ENCODE measurements at regions not wholly inside any gene's neighbourhood (a gene's known extent, or its start where the extent isn't known, plus 50 kb on each side); places are given as distances from the start of the nearest gene placed in this dataset.

GRCh38 chr14:45916340-45916953 lies 663.4 kb upstream of the MIS18BP1 start:
- TF ChIP-seq CTCF (IDR thresholded peaks at IDR 0.05; ENCODE audit: low read depth, low read length) (no peak), EZH2phosphoT487 (IDR thresholded peaks at IDR 0.05; ENCODE audit: low read depth) (no peak)
- no peak overlapping the region for H3K4me2 ChIP-seq (ENCODE audit: low read length)
- H3K4me3 ChIP-seq (ENCODE audit: low read length), result no peak overlapping the region
- H3K27ac ChIP-seq (ENCODE audit: low read length), result no peak overlapping the region
- H2AFZ ChIP-seq (ENCODE audit: low read depth, low read length), result no peak overlapping the region
- no peaks in the 10 kb centered on the region for H3K4me1 ChIP-seq (ENCODE audit: low read length)
- no peaks in the 10 kb centered on the region for H3K36me3 ChIP-seq (replicated peaks; ENCODE audit: low read depth, low read length)
- H4K20me1 ChIP-seq (ENCODE audit: insufficient read depth, low read length), result no peaks in the 10 kb centered on the region
- H3K27me3 ChIP-seq (ENCODE audit: low read depth, low read length), result no peaks in the 10 kb centered on the region
- H3K9me3 ChIP-seq (ENCODE audit: insufficient read depth, low read length), result no peaks in the 10 kb centered on the region
- H3K79me2 ChIP-seq (ENCODE audit: low read length), result no peaks in the 10 kb centered on the region
- no peak overlapping the region for H3K9ac ChIP-seq (ENCODE audit: low read length)

- H3K27me3 ChIP-seq (ENCODE audit: low read depth, low read length), result no peaks in the 10 kb centered on the region
- H3K4me2 ChIP-seq (ENCODE audit: low read length), result no peak overlapping the region
- H3K9ac ChIP-seq (ENCODE audit: low read length), result no peak overlapping the region
- no peak overlapping the region for H3K4me3 ChIP-seq (ENCODE audit: low read length)
- peaks cover 22% of the 10 kb centered on the region for H3K4me1 ChIP-seq (ENCODE audit: low read length)
- no peak overlapping the region for H3K27ac ChIP-seq (ENCODE audit: low read length)
- no peak for TF ChIP-seq EZH2phosphoT487 (IDR thresholded peaks at IDR 0.05; ENCODE audit: low read depth)
- TF ChIP-seq CTCF (IDR thresholded peaks at IDR 0.05; ENCODE audit: low read depth, low read length), result no peak
- no peak overlapping the region for H2AFZ ChIP-seq (ENCODE audit: low read depth, low read length)
- H3K9me3 ChIP-seq (ENCODE audit: insufficient read depth, low read length), result no peaks in the 10 kb centered on the region
- no peaks in the 10 kb centered on the region for H3K36me3 ChIP-seq (replicated peaks; ENCODE audit: low read depth, low read length)
- no peaks in the 10 kb centered on the region for H4K20me1 ChIP-seq (ENCODE audit: insufficient read depth, low read length)
- no peaks in the 10 kb centered on the region for H3K79me2 ChIP-seq (ENCODE audit: low read length)
These were observed 654.8 kb upstream of the MIS18BP1 start for GRCh38 chr14:45907782-45908181.

GRCh38 chr14:45906257-45906656 lies 653.3 kb upstream of the MIS18BP1 start:
- Histone ChIP-seq H3K79me2 (ENCODE audit: low read length) (no peaks in the 10 kb centered on the region), H3K27ac (ENCODE audit: low read length) (peak overlapping the region; percentile 50; the same call in 1 of the 2 replicates), H3K4me2 (ENCODE audit: low read length) (peak overlapping the region; percentile 37), H2AFZ (ENCODE audit: low read depth, low read length) (no peak overlapping the region; the same call in 1 of the 2 replicates), H3K27me3 (ENCODE audit: low read depth, low read length) (no peaks in the 10 kb centered on the region), H4K20me1 (ENCODE audit: insufficient read depth, low read length) (no peaks in the 10 kb centered on the region), H3K9ac (ENCODE audit: low read length) (no peak overlapping the region), H3K36me3 (replicated peaks; ENCODE audit: low read depth, low read length) (no peaks in the 10 kb centered on the region), H3K4me1 (ENCODE audit: low read length) (peaks cover 22% of the 10 kb centered on the region), H3K9me3 (ENCODE audit: insufficient read depth, low read length) (no peaks in the 10 kb centered on the region), H3K4me3 (ENCODE audit: low read length) (0 out of 2 replicates have a peak overlapping the region, but pooled peaks have one; percentile 2)
- TF ChIP-seq EZH2phosphoT487 (IDR thresholded peaks at IDR 0.05; ENCODE audit: low read depth) (no peak), CTCF (IDR thresholded peaks at IDR 0.05; ENCODE audit: low read depth, low read length) (no peak)

GRCh38 chr14:45905672-45906071 lies 652.7 kb upstream of the MIS18BP1 start:
- no peak overlapping the region for H3K4me3 ChIP-seq (ENCODE audit: low read length)
- H3K9ac ChIP-seq (ENCODE audit: low read length), result no peak overlapping the region
- H3K36me3 ChIP-seq (replicated peaks; ENCODE audit: low read depth, low read length), result no peaks in the 10 kb centered on the region
- no peak overlapping the region for H2AFZ ChIP-seq (ENCODE audit: low read depth, low read length)
- H3K9me3 ChIP-seq (ENCODE audit: insufficient read depth, low read length), result no peaks in the 10 kb centered on the region
- H3K27ac ChIP-seq (ENCODE audit: low read length), result no peak overlapping the region
- peaks cover 22% of the 10 kb centered on the region for H3K4me1 ChIP-seq (ENCODE audit: low read length)
- H3K27me3 ChIP-seq (ENCODE audit: low read depth, low read length), result no peaks in the 10 kb centered on the region
- no peaks in the 10 kb centered on the region for H4K20me1 ChIP-seq (ENCODE audit: insufficient read depth, low read length)
- H3K4me2 ChIP-seq (ENCODE audit: low read length), result peak overlapping the region; percentile 18; the same call in 1 of the 2 replicates
- H3K79me2 ChIP-seq (ENCODE audit: low read length), result no peaks in the 10 kb centered on the region
- TF ChIP-seq EZH2phosphoT487 (IDR thresholded peaks at IDR 0.05; ENCODE audit: low read depth) (no peak), CTCF (IDR thresholded peaks at IDR 0.05; ENCODE audit: low read depth, low read length) (no peak)

Measured in OCI-LY3 (cell line).